WERI-Rb-1 (cell line): ENCODE measurements at regions not wholly inside any gene's neighbourhood (a gene's known extent, or its start where the extent isn't known, plus 50 kb on each side); places are given as distances from the start of the nearest gene placed in this dataset.

ENCODE experiments used
- DNase-seq: peaks from one replicate; pipeline ENCODE4 v3.0.0-alpha.2; 2020
- H3K27ac ChIP-seq: fragments of 250-450 bp; sonication (Bioruptor Pico); 2 replicates; pipeline ENCODE4 v1.5.1; 2020; ENCODE audit warnings: mild to moderate bottlenecking, moderate library complexity
- H3K27me3 ChIP-seq: fragments of 250-450 bp; sonication (Bioruptor Pico); 2 replicates; pipeline ENCODE4 v1.5.1; 2021; ENCODE audit warnings: mild to moderate bottlenecking, low read depth, moderate library complexity; ENCODE audit not compliant: insufficient read depth, severe bottlenecking
- H3K36me3 ChIP-seq: fragments of 250-450 bp; sonication (Bioruptor Pico); 2 replicates; pipeline ENCODE4 v1.5.1; 2020; ENCODE audit warnings: mild to moderate bottlenecking, moderate library complexity
- H3K4me3 ChIP-seq: 2 replicates; pipeline ENCODE4 v1.5.1; 2011; ENCODE audit warnings: low read depth, mild to moderate bottlenecking, control low read depth, low read length
- H3K9me3 ChIP-seq: fragments of 250-450 bp; sonication (Bioruptor Pico); 2 replicates; pipeline ENCODE4 v1.5.1; 2021; ENCODE audit warnings: mild to moderate bottlenecking, moderate library complexity; ENCODE audit not compliant: severe bottlenecking
- TF ChIP-seq, protein P1 (sequence below): IDR thresholded peaks from 2 replicates; pipeline ENCODE4 v1.5.1; 2011; ENCODE audit warnings: low read depth, mild to moderate bottlenecking, control low read depth, inconsistent platforms, low read length

DNA sequence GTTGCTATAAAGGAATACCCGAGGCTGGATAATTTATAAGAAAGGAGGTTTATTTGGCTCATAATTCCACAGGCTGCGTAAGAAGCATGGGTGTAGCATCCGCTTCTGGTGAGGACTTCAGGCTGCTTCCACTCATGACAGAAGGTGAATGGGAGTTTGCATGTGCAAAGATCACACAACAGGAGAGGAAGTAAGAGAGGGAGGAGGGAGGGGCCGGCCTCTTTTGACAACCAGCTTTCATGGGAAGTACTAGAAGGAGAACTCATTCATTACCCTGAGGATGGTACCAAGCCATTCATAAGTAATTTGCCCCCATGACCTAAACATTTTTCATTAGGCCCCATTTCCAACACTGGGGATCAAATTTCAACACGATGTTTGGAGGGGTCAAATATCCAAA is 386.8 kb upstream of the NETO1 start:
- Histone ChIP-seq H3K9me3 (no peaks in the 10 kb centered on the region), H3K27ac (no peak overlapping the region), H3K4me3 (no peak overlapping the region), H3K27me3 (no peaks in the 10 kb centered on the region), H3K36me3 (no peaks in the 10 kb centered on the region)
- TF ChIP-seq, protein P1, sequence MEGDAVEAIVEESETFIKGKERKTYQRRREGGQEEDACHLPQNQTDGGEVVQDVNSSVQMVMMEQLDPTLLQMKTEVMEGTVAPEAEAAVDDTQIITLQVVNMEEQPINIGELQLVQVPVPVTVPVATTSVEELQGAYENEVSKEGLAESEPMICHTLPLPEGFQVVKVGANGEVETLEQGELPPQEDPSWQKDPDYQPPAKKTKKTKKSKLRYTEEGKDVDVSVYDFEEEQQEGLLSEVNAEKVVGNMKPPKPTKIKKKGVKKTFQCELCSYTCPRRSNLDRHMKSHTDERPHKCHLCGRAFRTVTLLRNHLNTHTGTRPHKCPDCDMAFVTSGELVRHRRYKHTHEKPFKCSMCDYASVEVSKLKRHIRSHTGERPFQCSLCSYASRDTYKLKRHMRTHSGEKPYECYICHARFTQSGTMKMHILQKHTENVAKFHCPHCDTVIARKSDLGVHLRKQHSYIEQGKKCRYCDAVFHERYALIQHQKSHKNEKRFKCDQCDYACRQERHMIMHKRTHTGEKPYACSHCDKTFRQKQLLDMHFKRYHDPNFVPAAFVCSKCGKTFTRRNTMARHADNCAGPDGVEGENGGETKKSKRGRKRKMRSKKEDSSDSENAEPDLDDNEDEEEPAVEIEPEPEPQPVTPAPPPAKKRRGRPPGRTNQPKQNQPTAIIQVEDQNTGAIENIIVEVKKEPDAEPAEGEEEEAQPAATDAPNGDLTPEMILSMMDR = no peak
- DNase-seq = no peak

DNA sequence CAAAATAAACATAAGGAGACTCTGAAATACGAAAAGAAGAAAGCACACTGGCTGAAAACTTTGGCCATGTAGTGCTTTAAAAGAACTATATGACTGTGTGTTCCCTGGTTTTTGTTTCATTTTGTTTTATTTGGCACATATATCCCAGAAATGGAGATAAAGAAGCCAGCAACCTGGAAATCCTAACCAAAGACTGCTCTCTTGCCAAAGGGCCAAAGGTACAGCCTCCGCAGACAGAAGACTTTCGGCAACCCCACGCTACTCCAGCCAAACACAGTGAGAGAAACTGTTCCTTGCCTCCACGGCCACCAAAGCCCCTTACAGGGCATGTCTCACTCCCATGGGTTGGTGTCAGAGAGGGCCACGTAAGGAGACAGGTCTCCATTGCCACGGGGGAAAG is 381.2 kb upstream of the NETO1 start:
- Histone ChIP-seq H3K27ac (no peak overlapping the region), H3K9me3 (no peaks in the 10 kb centered on the region), H3K4me3 (no peak overlapping the region), H3K36me3 (no peaks in the 10 kb centered on the region), H3K27me3 (no peaks in the 10 kb centered on the region)
- TF ChIP-seq, protein P1 = no peak
- no peak for DNase-seq

DNA sequence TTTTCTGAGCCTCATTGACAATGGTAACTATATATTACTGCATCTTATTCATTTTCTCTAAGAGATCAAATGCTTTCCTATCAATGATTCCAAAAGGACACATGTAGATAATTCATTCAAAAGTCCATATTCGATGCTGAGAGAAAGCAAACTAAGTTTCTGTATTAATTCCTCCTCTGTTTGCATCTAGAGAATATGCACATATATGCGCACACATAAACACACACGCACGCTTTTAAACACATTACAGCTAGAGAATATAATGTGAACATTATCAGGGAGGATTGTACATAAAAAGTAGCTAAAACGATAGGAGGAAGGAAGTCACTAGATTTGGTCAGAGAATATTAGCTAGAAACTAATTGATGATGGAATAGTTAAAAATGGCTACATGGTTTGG is 379.0 kb upstream of the NETO1 start:
- Histone ChIP-seq H3K27me3 (no peaks in the 10 kb centered on the region), H3K36me3 (no peaks in the 10 kb centered on the region), H3K4me3 (no peak overlapping the region), H3K27ac (no peak overlapping the region), H3K9me3 (no peaks in the 10 kb centered on the region)
- TF ChIP-seq, protein P1 = no peak
- no peak for DNase-seq

DNA sequence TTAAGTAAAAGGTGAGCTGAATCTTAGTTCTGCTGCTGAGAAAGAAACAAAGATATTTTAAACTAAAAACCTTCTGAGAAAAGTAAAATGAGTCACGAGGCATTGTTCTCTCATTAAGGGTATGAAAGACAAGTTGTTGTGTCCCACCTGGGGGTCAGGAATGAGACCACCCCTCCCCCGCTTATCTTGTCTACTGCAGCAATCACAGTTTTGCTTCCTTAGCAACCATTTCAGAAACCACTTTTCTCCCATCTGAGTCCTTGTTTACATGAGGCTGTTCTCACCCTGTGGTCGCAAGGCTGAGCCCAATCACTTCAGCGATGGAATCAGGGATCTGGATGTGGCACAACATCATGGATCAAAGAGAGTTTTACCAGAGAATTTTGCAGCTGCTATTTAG is 377.6 kb upstream of the NETO1 start:
- Histone ChIP-seq H3K27ac (no peak overlapping the region), H3K36me3 (no peaks in the 10 kb centered on the region), H3K4me3 (no peak overlapping the region), H3K9me3 (no peaks in the 10 kb centered on the region), H3K27me3 (no peaks in the 10 kb centered on the region)
- DNase-seq = no peak
- TF ChIP-seq, protein P1 = no peak

DNA sequence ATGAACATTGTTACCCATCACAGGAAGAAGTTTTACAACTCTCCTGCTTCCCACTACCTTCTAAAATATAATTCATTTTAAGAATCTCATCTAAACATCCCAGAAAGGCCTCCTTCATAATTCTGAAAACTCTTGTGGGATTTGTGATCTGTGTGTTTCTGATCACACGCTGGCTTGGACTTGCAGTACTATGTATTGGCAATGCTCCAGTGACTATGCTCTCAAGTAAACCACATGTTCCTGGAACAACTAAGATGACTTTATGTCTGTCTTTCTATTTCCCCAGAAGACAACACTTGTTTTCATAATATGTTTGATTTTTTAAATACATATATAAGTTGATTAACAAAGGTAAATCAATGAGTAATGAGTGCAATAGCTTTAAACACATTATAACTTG is 376.6 kb upstream of the NETO1 start:
- Histone ChIP-seq H3K4me3 (no peak overlapping the region), H3K36me3 (no peaks in the 10 kb centered on the region), H3K9me3 (no peaks in the 10 kb centered on the region), H3K27ac (no peak overlapping the region), H3K27me3 (no peaks in the 10 kb centered on the region)
- TF ChIP-seq, protein P1 = no peak
- DNase-seq = no peak

DNA sequence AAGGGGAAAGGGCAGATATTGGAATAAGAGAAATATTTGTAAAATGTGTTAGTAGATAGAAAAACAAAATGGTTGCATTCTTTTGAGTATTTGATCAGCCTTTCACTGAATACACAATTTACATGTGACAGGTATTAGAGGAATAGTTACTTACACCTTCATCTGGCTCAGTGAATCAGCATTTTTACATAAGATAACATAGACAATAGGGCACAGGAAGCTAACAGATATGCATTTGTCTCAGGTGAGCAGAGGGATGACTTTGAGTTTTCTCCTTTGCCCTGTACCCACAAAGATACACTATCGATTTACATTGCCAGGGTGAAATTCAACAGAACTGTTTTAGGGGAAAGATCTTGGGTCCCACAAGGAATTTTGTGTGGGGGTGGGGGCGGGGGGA is 373.1 kb upstream of the NETO1 start:
- Histone ChIP-seq H3K9me3 (no peaks in the 10 kb centered on the region), H3K27me3 (no peaks in the 10 kb centered on the region), H3K27ac (no peak overlapping the region), H3K36me3 (no peaks in the 10 kb centered on the region), H3K4me3 (no peak overlapping the region)
- DNase-seq = no peak
- TF ChIP-seq, protein P1 = no peak
